C4-2B (cell line): ENCODE measurements at regions not wholly inside any gene's neighbourhood (a gene's known extent, or its start where the extent isn't known, plus 50 kb on each side); places are given as distances from the start of the nearest gene placed in this dataset.

ENCODE experiments used
- ZFX ChIP-seq: fragments of 450-650 bp; IDR thresholded peaks from 2 replicates; pipeline ENCODE4 v1.6.1; 2017
- TF ChIP-seq, protein P1 (sequence below): fragments of 450-650 bp; conservative IDR thresholded peaks from 2 replicates; pipeline ENCODE4 v1.5.1; 2017; ENCODE audit warnings: mild to moderate bottlenecking

GRCh38 chr13:73290844-73291243, 232.0 kb downstream of the KLF5 start:
- TF ChIP-seq, protein P1, sequence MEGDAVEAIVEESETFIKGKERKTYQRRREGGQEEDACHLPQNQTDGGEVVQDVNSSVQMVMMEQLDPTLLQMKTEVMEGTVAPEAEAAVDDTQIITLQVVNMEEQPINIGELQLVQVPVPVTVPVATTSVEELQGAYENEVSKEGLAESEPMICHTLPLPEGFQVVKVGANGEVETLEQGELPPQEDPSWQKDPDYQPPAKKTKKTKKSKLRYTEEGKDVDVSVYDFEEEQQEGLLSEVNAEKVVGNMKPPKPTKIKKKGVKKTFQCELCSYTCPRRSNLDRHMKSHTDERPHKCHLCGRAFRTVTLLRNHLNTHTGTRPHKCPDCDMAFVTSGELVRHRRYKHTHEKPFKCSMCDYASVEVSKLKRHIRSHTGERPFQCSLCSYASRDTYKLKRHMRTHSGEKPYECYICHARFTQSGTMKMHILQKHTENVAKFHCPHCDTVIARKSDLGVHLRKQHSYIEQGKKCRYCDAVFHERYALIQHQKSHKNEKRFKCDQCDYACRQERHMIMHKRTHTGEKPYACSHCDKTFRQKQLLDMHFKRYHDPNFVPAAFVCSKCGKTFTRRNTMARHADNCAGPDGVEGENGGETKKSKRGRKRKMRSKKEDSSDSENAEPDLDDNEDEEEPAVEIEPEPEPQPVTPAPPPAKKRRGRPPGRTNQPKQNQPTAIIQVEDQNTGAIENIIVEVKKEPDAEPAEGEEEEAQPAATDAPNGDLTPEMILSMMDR, result no peak
- TF ChIP-seq ZFX, result no peak
